Esophagus muscularis mucosa (tissue), 4 donors: ENCODE measurements at regions not wholly inside any gene's neighbourhood (a gene's known extent, or its start where the extent isn't known, plus 50 kb on each side); places are given as distances from the start of the nearest gene placed in this dataset.

Experiments used
- CTCF ChIP-seq, 3 experiments: fragments of 200-600 bp in 2 of 3; fragments of 450-650 bp in 1 of 3; sonication (generic) in 2 of 3; IDR thresholded peaks; one replicate each; pipeline ENCODE4 v1.5.1; 2017 to 2019; ENCODE audit warnings: antibody characterized with exemption in 3 of 3, mild to moderate bottlenecking in 2 of 3, moderate library complexity in 1 of 3
- EP300 ChIP-seq: sonication (generic); formaldehyde crosslinking; IDR thresholded peaks from one replicate; pipeline ENCODE4 v1.6.1; 2017; ENCODE audit warnings: antibody characterized with exemption
- POLR2A ChIP-seq: fragments of 450-650 bp; IDR thresholded peaks from one replicate; pipeline ENCODE4 v1.6.1; 2017; ENCODE audit warnings: antibody characterized with exemption, moderate library complexity, mild to moderate bottlenecking, low read depth

GRCh38 chr13:85266771-85267170, 532.4 kb downstream of the SLITRK6 start:
- TF ChIP-seq CTCF (IDR thresholded peaks at IDR 0.05), result no peak
- TF ChIP-seq POLR2A, result no peak
- no peak for TF ChIP-seq EP300
